Keratinocyte (primary cell): ENCODE measurements at regions not wholly inside any gene's neighbourhood (a gene's known extent, or its start where the extent isn't known, plus 50 kb on each side); places are given as distances from the start of the nearest gene placed in this dataset.
A peak's percentile ranks its signal among the peaks of the same experiment; 100 is the strongest.

ENCODE experiments used
- DNase-seq: peaks from one replicate; pipeline ENCODE4 v3.0.0-alpha.2; 2011; ENCODE audit warnings: low read depth, missing footprints, low spot score
- FAIRE-seq: peaks from 2 replicates; lab custom pipeline; 2011; peaks lifted over from hg19 to GRCh38; lab: Jason Lieb, UNC
- H2AFZ ChIP-seq: 2 replicates; pipeline ENCODE4 v1.6.0; 2012; ENCODE audit warnings: low read length, control low read depth, inconsistent platforms; ENCODE audit not compliant: control insufficient read depth
- H3K27ac ChIP-seq: 2 replicates; pipeline ENCODE4 v1.5.1; 2011; ENCODE audit warnings: low read length; ENCODE audit not compliant: control insufficient read depth, insufficient read depth
- H3K27me3 ChIP-seq: 3 replicates; pipeline ENCODE4 v1.6.0; 2011; ENCODE audit warnings: low read length; ENCODE audit not compliant: control insufficient read depth, insufficient read depth; ENCODE audit errors: extremely low read depth
- H3K36me3 ChIP-seq, 2 experiments: 2 replicates in 1 of 2; 3 replicates in 1 of 2; pipeline ENCODE4 v1.5.1; 2011; ENCODE audit warnings: low read length in 2 of 2, mild to moderate bottlenecking in 1 of 2; ENCODE audit not compliant: control insufficient read depth in 2 of 2, insufficient read depth in 2 of 2; ENCODE audit errors: extremely low read depth in 1 of 2
- H3K4me1 ChIP-seq: 3 replicates; pipeline ENCODE4 v1.5.1; 2011; ENCODE audit warnings: low read length; ENCODE audit not compliant: control insufficient read depth, insufficient read depth; ENCODE audit errors: extremely low read depth
- H3K4me2 ChIP-seq: 3 replicates; pipeline ENCODE4 v1.6.0; 2011; ENCODE audit warnings: low read depth, low read length; ENCODE audit not compliant: control insufficient read depth, insufficient read depth; ENCODE audit errors: extremely low read depth
- H3K4me3 ChIP-seq, 3 experiments: fragments of 200-600 bp in 1 of 3; sonication (generic) in 1 of 3; 2 replicates in 2 of 3; 3 replicates in 1 of 3; pipeline ENCODE4 v1.5.1; 2011 to 2016; ENCODE audit warnings: low read length in 3 of 3, mild to moderate bottlenecking in 3 of 3, control low read depth in 2 of 3, inconsistent platforms in 1 of 3, low read depth in 1 of 3, mixed read lengths in 1 of 3, mixed run types in 1 of 3, moderate library complexity in 1 of 3; ENCODE audit not compliant: control insufficient read depth in 2 of 3, insufficient read depth in 2 of 3; ENCODE audit errors: extremely low read depth in 1 of 3
- H3K79me2 ChIP-seq: 2 replicates; pipeline ENCODE4 v1.6.0; 2012; ENCODE audit warnings: low read length; ENCODE audit not compliant: control insufficient read depth, insufficient read depth
- H3K9ac ChIP-seq: 3 replicates; pipeline ENCODE4 v1.6.0; 2011; ENCODE audit warnings: low read length; ENCODE audit not compliant: control insufficient read depth, insufficient read depth; ENCODE audit errors: extremely low read depth
- H3K9me1 ChIP-seq: 3 replicates; pipeline ENCODE4 v1.6.0; 2011; ENCODE audit warnings: low read length; ENCODE audit not compliant: control insufficient read depth, insufficient read depth; ENCODE audit errors: extremely low read depth
- H3K9me3 ChIP-seq: 2 replicates; pipeline ENCODE4 v1.5.1; 2012; ENCODE audit warnings: low read depth, low read length; ENCODE audit not compliant: control insufficient read depth
- H4K20me1 ChIP-seq: 3 replicates; pipeline ENCODE4 v1.6.0; 2011; ENCODE audit warnings: low read length; ENCODE audit not compliant: control insufficient read depth, insufficient read depth; ENCODE audit errors: extremely low read depth
- EZH2 ChIP-seq: IDR thresholded peaks from one replicate; pipeline ENCODE4 v1.6.1; 2012; ENCODE audit warnings: inconsistent platforms, mild to moderate bottlenecking, low read length, moderate library complexity
- dilution Hi-C: fragments of 300-500 bp; cut with MboI; formaldehyde crosslinking; loops from one replicate; pipeline ENCODE4 v1.7.0; 2020; ENCODE audit warnings: low sequenced_read_pairs; ENCODE audit not compliant: extremely low pct_ligation_motif_present
- TF ChIP-seq, protein P1 (sequence below), 3 experiments: IDR thresholded peaks in 1 of 3; conservative IDR thresholded peaks in 1 of 3; optimal IDR thresholded peaks in 1 of 3; 2 replicates in 2 of 3; 3 replicates in 1 of 3; pipeline versions ENCODE3 to v1.5.1; 2011; ENCODE audit warnings: low read length in 3 of 3, mild to moderate bottlenecking in 3 of 3, moderate library complexity in 2 of 3, control low read depth in 1 of 3, inconsistent platforms in 1 of 3; ENCODE audit not compliant: insufficient read depth in 2 of 3; ENCODE audit errors: extremely low read depth in 1 of 3

DNA sequence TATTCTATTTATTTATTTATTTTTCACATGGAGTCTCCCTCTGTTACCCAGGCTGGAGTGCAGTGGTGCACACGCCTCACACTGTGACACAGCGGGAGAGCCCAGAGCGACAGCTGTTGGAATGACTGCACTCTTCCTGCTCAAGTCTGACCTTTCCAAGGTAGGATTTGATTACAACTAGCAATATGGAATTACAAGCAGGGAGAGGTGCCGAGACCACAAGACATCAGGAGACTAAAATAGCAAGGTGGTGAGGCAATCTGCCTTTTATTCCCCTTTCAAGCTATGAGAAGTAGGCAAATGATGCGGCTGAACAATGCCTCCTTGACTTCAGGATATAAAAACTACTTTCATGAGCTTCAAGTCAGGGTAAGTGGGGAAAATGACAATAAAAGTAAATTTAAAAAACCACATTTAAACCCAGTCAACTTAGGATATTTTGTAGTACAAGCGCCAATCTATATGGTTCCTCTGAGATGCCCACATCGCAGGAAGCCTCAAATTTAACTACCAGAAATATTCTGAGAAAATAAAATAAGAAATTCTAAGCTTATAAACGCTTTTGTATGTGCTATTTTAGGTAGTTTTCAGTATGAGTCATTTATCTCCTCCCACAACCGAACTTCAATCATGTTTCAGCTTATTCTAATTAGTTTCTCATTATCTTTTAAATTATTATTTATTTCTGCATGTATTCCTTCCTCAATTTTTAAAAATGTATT lies 146.9 kb upstream of the SGK1 start:
- Histone ChIP-seq H3K4me3 (no peak overlapping the region), H2AFZ (peak overlapping the region; percentile 46), H3K9me1 (no peaks in the 10 kb centered on the region), H3K79me2 (no peaks in the 10 kb centered on the region), H3K9ac (peak overlapping the region; percentile 62), H3K4me1 (peaks cover 37% of the 10 kb centered on the region), H4K20me1 (no peaks in the 10 kb centered on the region), H3K36me3 (no peaks in the 10 kb centered on the region), H3K4me2 (peak overlapping the region; percentile 30), H3K27ac (peak overlapping the region; percentile 88), H3K9me3 (no peaks in the 10 kb centered on the region), H3K27me3 (no peaks in the 10 kb centered on the region)
- peak; percentile 79 for DNase-seq
- dilution Hi-C loops, result no loop called here
- TF ChIP-seq EZH2, result no peak
- TF ChIP-seq, protein P1, sequence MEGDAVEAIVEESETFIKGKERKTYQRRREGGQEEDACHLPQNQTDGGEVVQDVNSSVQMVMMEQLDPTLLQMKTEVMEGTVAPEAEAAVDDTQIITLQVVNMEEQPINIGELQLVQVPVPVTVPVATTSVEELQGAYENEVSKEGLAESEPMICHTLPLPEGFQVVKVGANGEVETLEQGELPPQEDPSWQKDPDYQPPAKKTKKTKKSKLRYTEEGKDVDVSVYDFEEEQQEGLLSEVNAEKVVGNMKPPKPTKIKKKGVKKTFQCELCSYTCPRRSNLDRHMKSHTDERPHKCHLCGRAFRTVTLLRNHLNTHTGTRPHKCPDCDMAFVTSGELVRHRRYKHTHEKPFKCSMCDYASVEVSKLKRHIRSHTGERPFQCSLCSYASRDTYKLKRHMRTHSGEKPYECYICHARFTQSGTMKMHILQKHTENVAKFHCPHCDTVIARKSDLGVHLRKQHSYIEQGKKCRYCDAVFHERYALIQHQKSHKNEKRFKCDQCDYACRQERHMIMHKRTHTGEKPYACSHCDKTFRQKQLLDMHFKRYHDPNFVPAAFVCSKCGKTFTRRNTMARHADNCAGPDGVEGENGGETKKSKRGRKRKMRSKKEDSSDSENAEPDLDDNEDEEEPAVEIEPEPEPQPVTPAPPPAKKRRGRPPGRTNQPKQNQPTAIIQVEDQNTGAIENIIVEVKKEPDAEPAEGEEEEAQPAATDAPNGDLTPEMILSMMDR (optimal IDR thresholded peaks at IDR 0.05 in 1 of 3, IDR thresholded peaks at IDR 0.05 in 1 of 3, conservative IDR thresholded peaks at IDR 0.05 in 1 of 3; ENCODE audit: extremely low read depth in 1 of 3, insufficient read depth in 2 of 3, low read length in 3 of 3), result no peak
- FAIRE-seq, result peak; percentile 51

DNA sequence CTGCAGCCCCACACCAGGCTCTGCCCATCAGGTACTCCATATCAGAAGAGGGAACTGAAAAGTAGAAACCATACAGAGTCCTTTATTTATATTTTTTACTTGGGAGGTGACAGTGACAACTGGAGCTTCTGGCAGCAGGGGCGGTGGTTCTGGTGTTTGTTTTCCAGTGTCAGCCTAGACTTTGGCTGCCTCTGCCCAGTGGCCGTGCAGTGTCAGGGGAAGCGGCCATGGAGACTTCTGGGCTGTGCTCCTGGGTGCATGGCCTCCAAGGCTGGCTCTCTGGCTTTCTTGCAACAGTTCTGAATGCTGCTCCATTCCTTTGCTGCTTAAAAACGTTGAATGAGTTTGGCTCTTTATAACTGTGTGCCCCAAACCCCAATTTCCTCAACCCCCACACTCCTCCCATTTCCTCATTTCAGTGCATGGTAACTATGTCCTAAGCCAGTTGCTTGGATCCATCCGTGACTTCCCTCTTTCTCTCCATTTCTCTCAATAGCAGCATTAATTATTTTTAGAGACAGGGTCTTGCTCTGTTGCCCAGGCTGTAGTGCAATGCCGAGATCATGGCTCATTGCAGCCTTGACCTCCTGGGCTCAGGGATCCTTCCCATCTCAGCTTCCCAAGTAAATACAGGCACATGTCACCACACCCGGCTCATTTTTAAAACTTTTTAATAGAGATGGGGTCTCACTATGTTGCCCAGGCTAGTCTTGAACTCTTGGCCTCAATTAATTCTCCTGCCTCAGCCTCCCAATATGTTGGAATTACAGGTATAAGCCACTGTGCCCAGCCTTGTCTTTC lies 141.1 kb upstream of the SGK1 start:
- Histone ChIP-seq H3K79me2 (no peaks in the 10 kb centered on the region), H3K9ac (no peak overlapping the region), H3K36me3 (no peaks in the 10 kb centered on the region), H2AFZ (no peak overlapping the region), H3K4me3 (no peak overlapping the region), H3K9me1 (no peaks in the 10 kb centered on the region), H3K9me3 (no peaks in the 10 kb centered on the region), H3K27ac (no peak overlapping the region), H3K27me3 (no peaks in the 10 kb centered on the region), H3K4me1 (peaks cover 13% of the 10 kb centered on the region), H3K4me2 (no peak overlapping the region), H4K20me1 (no peaks in the 10 kb centered on the region)
- FAIRE-seq (no peak), DNase-seq (no peak)
- TF ChIP-seq EZH2, result no peak
- TF ChIP-seq, protein P1 (optimal IDR thresholded peaks at IDR 0.05 in 1 of 3, IDR thresholded peaks at IDR 0.05 in 1 of 3, conservative IDR thresholded peaks at IDR 0.05 in 1 of 3; ENCODE audit: extremely low read depth in 1 of 3, insufficient read depth in 2 of 3, low read length in 3 of 3), result no peak
- dilution Hi-C loops, result no loop called here
